Loucy (cell line): ENCODE measurements at regions not wholly inside any gene's neighbourhood (a gene's known extent, or its start where the extent isn't known, plus 50 kb on each side); places are given as distances from the start of the nearest gene placed in this dataset.

Experiments
- H2AFZ ChIP-seq: fragments of 200-600 bp; sonication (generic); 2 replicates; pipeline ENCODE4 v1.6.0; 2016; ENCODE audit warnings: antibody characterized with exemption, mild to moderate bottlenecking, low read length, moderate library complexity
- H3F3A ChIP-seq: fragments of 200-600 bp; 2 replicates; pipeline ENCODE4 v1.6.0; 2016; ENCODE audit warnings: antibody characterized with exemption, low read depth, mild to moderate bottlenecking
- H3K27me3 ChIP-seq: fragments of 200-600 bp; sonication (generic); 2 replicates; pipeline ENCODE4 v1.6.1; 2014; ENCODE audit warnings: low read length, mild to moderate bottlenecking; ENCODE audit not compliant: insufficient read depth, poor library complexity, severe bottlenecking
- H3K36me3 ChIP-seq: fragments of 200-600 bp; sonication (generic); 2 replicates; pipeline ENCODE4 v1.6.1; 2016; ENCODE audit warnings: low read length; ENCODE audit not compliant: insufficient read depth
- H3K4me1 ChIP-seq: fragments of 200-600 bp; sonication (generic); 2 replicates; pipeline ENCODE4 v1.5.1; 2014; ENCODE audit warnings: low read length, mild to moderate bottlenecking; ENCODE audit not compliant: insufficient read depth, poor library complexity, severe bottlenecking
- H3K4me2 ChIP-seq: fragments of 200-600 bp; sonication (generic); 2 replicates; pipeline ENCODE4 v1.6.0; 2014; ENCODE audit warnings: antibody characterized with exemption, low read length, low read depth, mild to moderate bottlenecking; ENCODE audit not compliant: poor library complexity, severe bottlenecking
- H3K4me3 ChIP-seq: fragments of 200-600 bp; sonication (generic); 2 replicates; pipeline ENCODE4 v1.5.1; 2014; ENCODE audit warnings: low read length, mild to moderate bottlenecking, mixed read lengths; ENCODE audit not compliant: poor library complexity, severe bottlenecking
- H3K79me2 ChIP-seq: fragments of 200-600 bp; sonication (generic); 2 replicates; pipeline ENCODE4 v1.6.1; 2014; ENCODE audit warnings: low read length; ENCODE audit not compliant: insufficient read depth
- H3K9ac ChIP-seq: fragments of 200-600 bp; sonication (generic); 2 replicates; pipeline ENCODE4 v1.6.0; 2014; ENCODE audit warnings: mild to moderate bottlenecking, low read depth, low read length, moderate library complexity; ENCODE audit not compliant: poor library complexity, severe bottlenecking
- H3K9me2 ChIP-seq: fragments of 200-600 bp; sonication (generic); replicated peaks from 2 replicates; pipeline ENCODE4 v1.6.1; 2016; ENCODE audit warnings: low read depth, low read length, mixed read lengths
- H3K9me3 ChIP-seq: fragments of 200-600 bp; sonication (generic); 2 replicates; pipeline ENCODE4 v1.6.1; 2014; ENCODE audit warnings: mild to moderate bottlenecking, antibody characterized with exemption, low read length, low read depth; ENCODE audit not compliant: insufficient read depth
- H4K20me1 ChIP-seq: fragments of 200-600 bp; sonication (generic); 2 replicates; pipeline ENCODE4 v1.6.0; 2014; ENCODE audit warnings: antibody characterized with exemption, low read length, mild to moderate bottlenecking; ENCODE audit not compliant: insufficient read depth, poor library complexity, severe bottlenecking
- EZH2phosphoT487 ChIP-seq: fragments of 200-600 bp; IDR thresholded peaks from 2 replicates; pipeline ENCODE4 v1.6.1; 2018; ENCODE audit warnings: antibody characterized with exemption, mild to moderate bottlenecking, moderate library complexity, borderline replicate concordance
- TF ChIP-seq, protein P1 (sequence below): fragments of 200-600 bp; sonication (generic); conservative IDR thresholded peaks from 2 replicates; pipeline ENCODE4 v1.5.1; 2014; ENCODE audit warnings: mild to moderate bottlenecking, antibody characterized with exemption, low read length

DNA sequence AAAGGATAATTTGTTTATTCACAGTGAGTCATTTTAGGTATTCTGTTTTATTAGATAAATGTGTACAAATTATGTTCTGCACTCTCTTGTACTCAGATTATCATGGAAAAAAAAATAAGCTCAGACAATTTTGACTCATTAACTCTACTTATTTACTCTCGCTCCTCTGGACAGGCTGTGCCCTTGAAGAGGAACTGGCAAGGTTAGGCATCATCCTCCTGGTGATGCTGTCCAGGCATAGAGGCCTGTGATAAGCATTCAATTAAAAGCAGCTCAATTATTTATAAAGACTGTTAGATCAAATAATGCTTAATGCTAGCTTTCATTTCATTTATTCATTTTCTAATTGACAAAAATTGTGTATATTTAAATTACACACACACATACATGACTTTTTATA lies 518.5 kb downstream of the TENT5A start:
- Histone ChIP-seq H3K9ac (no peak overlapping the region), H3K4me2 (no peak overlapping the region), H3K27me3 (no peaks in the 10 kb centered on the region), H3K79me2 (no peaks in the 10 kb centered on the region), H3K4me3 (no peak overlapping the region), H3F3A (peaks cover 4% of the 10 kb centered on the region; the same call in 1 of the 2 replicates), H3K4me1 (peaks cover 36% of the 10 kb centered on the region), H2AFZ (no peak overlapping the region), H4K20me1 (no peaks in the 10 kb centered on the region), H3K9me2 (no peaks in the 10 kb centered on the region), H3K36me3 (no peaks in the 10 kb centered on the region; the same call in 1 of the 2 replicates), H3K9me3 (no peaks in the 10 kb centered on the region)
- TF ChIP-seq, protein P1, sequence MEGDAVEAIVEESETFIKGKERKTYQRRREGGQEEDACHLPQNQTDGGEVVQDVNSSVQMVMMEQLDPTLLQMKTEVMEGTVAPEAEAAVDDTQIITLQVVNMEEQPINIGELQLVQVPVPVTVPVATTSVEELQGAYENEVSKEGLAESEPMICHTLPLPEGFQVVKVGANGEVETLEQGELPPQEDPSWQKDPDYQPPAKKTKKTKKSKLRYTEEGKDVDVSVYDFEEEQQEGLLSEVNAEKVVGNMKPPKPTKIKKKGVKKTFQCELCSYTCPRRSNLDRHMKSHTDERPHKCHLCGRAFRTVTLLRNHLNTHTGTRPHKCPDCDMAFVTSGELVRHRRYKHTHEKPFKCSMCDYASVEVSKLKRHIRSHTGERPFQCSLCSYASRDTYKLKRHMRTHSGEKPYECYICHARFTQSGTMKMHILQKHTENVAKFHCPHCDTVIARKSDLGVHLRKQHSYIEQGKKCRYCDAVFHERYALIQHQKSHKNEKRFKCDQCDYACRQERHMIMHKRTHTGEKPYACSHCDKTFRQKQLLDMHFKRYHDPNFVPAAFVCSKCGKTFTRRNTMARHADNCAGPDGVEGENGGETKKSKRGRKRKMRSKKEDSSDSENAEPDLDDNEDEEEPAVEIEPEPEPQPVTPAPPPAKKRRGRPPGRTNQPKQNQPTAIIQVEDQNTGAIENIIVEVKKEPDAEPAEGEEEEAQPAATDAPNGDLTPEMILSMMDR, result no peak
- no peak for TF ChIP-seq EZH2phosphoT487

DNA sequence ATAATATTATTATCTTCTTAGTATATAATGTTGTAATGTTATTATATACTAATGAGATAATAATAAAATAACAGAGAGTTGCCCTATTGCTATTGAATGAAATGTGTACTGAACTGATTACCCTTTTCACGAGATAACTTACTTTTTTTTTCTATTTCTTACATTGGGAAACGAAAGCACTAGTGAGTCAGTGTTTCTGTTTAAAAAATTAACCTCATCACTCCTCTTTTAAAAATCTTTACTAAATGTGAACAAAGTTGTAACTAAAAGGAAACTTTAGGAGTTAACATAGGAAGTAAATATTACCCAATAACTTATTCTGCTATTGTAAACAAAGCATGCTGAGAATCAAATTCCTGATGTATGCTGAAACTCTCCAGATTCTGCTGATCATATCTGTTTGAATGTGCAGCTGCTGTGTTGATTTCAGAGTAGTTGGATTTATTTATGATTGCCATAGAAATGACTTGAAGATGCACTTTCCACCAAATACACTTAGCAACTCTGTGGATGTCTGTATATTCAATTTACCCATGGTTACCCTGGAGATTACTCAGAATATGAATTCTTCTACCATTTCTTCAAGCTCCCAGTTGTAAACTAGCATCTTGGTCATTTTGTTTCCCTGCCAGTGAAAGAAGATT lies 523.4 kb downstream of the TENT5A start:
- TF ChIP-seq EZH2phosphoT487, result no peak
- TF ChIP-seq, protein P1, result no peak
- Histone ChIP-seq H3F3A (peaks cover 3% of the 10 kb centered on the region; the same call in 1 of the 2 replicates), H2AFZ (no peak overlapping the region), H3K79me2 (no peaks in the 10 kb centered on the region), H3K9me3 (no peaks in the 10 kb centered on the region), H3K4me2 (no peak overlapping the region), H3K9me2 (no peaks in the 10 kb centered on the region), H3K4me1 (peaks cover 20% of the 10 kb centered on the region), H3K27me3 (no peaks in the 10 kb centered on the region), H4K20me1 (no peaks in the 10 kb centered on the region), H3K36me3 (no peaks in the 10 kb centered on the region), H3K9ac (no peak overlapping the region), H3K4me3 (no peak overlapping the region)

DNA sequence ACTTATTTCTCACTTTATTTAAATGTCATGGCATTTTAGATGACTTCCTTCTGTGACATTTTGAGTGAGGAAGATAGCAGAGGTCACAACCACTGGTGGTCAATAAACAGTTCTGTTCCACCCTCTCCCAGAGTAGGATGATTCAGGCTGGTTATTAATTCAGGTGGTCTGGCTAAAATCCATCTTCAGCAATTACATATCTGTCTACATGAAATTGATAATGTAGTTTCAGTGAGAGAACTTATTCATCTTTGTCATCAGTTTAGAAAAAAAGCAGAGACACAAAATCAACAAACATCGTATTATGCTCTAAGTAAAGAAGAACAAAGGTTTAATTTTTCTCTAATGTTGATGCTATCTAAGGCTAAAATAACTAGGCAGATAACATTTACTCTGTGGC lies 525.5 kb downstream of the TENT5A start:
- Histone ChIP-seq H3K9me3 (no peaks in the 10 kb centered on the region), H3K36me3 (no peaks in the 10 kb centered on the region), H3K4me2 (no peak overlapping the region), H3K9ac (no peak overlapping the region), H4K20me1 (no peaks in the 10 kb centered on the region), H3K4me1 (peaks cover 5% of the 10 kb centered on the region), H3K79me2 (no peaks in the 10 kb centered on the region), H3K4me3 (no peak overlapping the region), H3F3A (peaks cover 3% of the 10 kb centered on the region; the same call in 1 of the 2 replicates), H2AFZ (no peak overlapping the region), H3K27me3 (no peaks in the 10 kb centered on the region), H3K9me2 (no peaks in the 10 kb centered on the region)
- TF ChIP-seq EZH2phosphoT487, result no peak
- TF ChIP-seq, protein P1, result no peak
